GM12872 (cell line): ENCODE measurements at regions not wholly inside any gene's neighbourhood (a gene's known extent, or its start where the extent isn't known, plus 50 kb on each side); places are given as distances from the start of the nearest gene placed in this dataset.

Source experiments
- TF ChIP-seq, protein P1 (sequence below): IDR thresholded peaks from 3 replicates; pipeline ENCODE4 v1.5.1; 2011; ENCODE audit warnings: low read depth, mild to moderate bottlenecking, low read length, moderate library complexity; ENCODE audit not compliant: insufficient read depth

DNA sequence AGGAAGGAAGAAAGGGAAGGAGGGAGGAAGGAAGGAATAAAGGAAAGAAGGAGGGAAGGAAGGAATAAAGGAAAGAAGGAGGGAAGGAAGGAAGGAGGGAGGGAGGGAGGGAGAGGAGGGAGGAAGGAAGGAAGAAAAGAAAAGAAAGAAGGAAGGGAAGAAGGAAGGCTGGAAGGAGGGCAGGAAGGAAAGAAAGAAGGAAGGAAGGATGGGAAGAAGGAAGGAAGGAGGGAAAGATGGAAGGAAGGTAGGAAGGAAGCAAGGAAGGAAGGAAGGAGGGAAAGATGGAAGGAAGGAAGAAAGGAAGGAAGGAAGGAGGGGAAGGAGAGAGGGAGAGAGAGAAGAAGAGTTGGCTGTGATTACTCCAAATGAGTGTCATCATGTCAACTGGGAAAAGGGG is 190.6 kb downstream of the ACKR3 start:
- TF ChIP-seq, protein P1, sequence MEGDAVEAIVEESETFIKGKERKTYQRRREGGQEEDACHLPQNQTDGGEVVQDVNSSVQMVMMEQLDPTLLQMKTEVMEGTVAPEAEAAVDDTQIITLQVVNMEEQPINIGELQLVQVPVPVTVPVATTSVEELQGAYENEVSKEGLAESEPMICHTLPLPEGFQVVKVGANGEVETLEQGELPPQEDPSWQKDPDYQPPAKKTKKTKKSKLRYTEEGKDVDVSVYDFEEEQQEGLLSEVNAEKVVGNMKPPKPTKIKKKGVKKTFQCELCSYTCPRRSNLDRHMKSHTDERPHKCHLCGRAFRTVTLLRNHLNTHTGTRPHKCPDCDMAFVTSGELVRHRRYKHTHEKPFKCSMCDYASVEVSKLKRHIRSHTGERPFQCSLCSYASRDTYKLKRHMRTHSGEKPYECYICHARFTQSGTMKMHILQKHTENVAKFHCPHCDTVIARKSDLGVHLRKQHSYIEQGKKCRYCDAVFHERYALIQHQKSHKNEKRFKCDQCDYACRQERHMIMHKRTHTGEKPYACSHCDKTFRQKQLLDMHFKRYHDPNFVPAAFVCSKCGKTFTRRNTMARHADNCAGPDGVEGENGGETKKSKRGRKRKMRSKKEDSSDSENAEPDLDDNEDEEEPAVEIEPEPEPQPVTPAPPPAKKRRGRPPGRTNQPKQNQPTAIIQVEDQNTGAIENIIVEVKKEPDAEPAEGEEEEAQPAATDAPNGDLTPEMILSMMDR, result no peak

- TF ChIP-seq, protein P1, result no peak
Observed at GRCh38 chr2:236761358-236761757, 191.7 kb downstream of the ACKR3 start.

- TF ChIP-seq, protein P1, result no peak
Observed at GRCh38 chr2:236762628-236763027, 193.0 kb downstream of the ACKR3 start.

- TF ChIP-seq, protein P1, result no peak
Observed at GRCh38 chr2:236763857-236764256, 194.2 kb downstream of the ACKR3 start.

- TF ChIP-seq, protein P1, result no peak
Observed at GRCh38 chr2:236764716-236765115, 195.1 kb downstream of the ACKR3 start.

GRCh38 chr2:236765478-236765877 is 195.9 kb downstream of the ACKR3 start:
- TF ChIP-seq, protein P1, result no peak

GRCh38 chr2:236766850-236767249 is 197.2 kb downstream of the ACKR3 start:
- TF ChIP-seq, protein P1, result no peak

DNA sequence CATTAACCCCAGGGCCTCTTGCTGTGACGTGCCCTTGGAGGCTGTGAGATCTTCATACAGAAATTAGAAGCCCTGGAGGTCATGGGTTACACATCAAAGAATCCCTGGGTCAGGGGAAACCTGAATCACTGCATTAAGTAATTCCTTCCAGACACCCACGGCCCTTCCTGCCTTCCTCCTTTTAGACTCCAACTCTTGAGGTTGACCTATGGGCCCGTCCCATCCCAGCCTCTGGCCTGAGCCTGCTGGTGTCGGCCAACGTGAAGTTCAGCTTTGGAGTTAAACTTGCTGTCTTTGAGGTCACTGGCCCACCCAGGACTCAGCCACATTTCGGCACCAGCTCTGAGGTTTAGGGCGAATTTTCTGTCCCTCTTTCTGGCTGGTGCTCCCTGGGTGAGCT is 198.3 kb downstream of the ACKR3 start:
- TF ChIP-seq, protein P1, result no peak
